OCI-LY7 (cell line): ENCODE measurements at regions not wholly inside any gene's neighbourhood (a gene's known extent, or its start where the extent isn't known, plus 50 kb on each side); places are given as distances from the start of the nearest gene placed in this dataset.

ENCODE experiments used
- CTCF ChIP-seq: fragments of 200-600 bp; sonication (generic); conservative IDR thresholded peaks from 2 replicates; pipeline ENCODE4 v1.5.1; 2014; ENCODE audit warnings: mild to moderate bottlenecking, antibody characterized with exemption, low read length, moderate library complexity, mixed read lengths
- EZH2phosphoT487 ChIP-seq: fragments of 200-600 bp; sonication (generic); IDR thresholded peaks from 2 replicates; pipeline ENCODE4 v1.6.1; 2018; ENCODE audit warnings: low read depth, borderline replicate concordance, mild to moderate bottlenecking, mixed run types, antibody characterized with exemption, low read length, moderate library complexity, mixed read lengths

- TF ChIP-seq CTCF (no peak), EZH2phosphoT487 (no peak)
These were observed 91.3 kb upstream of the OGFRL1 start for GRCh38 chr6:71197267-71197666.
